HG02588 (cell line): ENCODE measurements at regions not wholly inside any gene's neighbourhood (a gene's known extent, or its start where the extent isn't known, plus 50 kb on each side); places are given as distances from the start of the nearest gene placed in this dataset.

Experiments
- ATAC-seq: cut with Tn5 transposase; IDR thresholded peaks from one replicate; pipeline ENCODE4 v1.9.1; 2021; ENCODE audit warnings: mild to moderate bottlenecking, moderate library complexity; ENCODE audit not compliant: unreplicated experiment

- ATAC-seq = no peak
Measured at GRCh38 chr6:100944644-100945043, 63.5 kb upstream of the ASCC3 start.

GRCh38 chr6:100946021-100946540 lies 65.0 kb upstream of the ASCC3 start:
- ATAC-seq = no peak

GRCh38 chr6:100946711-100947110 lies 65.6 kb upstream of the ASCC3 start:
- ATAC-seq = no peak

- ATAC-seq = no peak
Measured at GRCh38 chr6:100948381-100949133, 67.4 kb upstream of the ASCC3 start.

- no peak for ATAC-seq
Measured at GRCh38 chr6:100952006-100952405, 70.9 kb upstream of the ASCC3 start.

GRCh38 chr6:100959280-100959679 lies 78.2 kb upstream of the ASCC3 start:
- no peak for ATAC-seq

- no peak for ATAC-seq
Measured at GRCh38 chr6:100962466-100962865, 81.3 kb upstream of the ASCC3 start.

- ATAC-seq = no peak
Measured at GRCh38 chr6:100965067-100965466, 83.9 kb upstream of the ASCC3 start.

- no peak for ATAC-seq
Measured at GRCh38 chr6:100968949-100969348, 87.8 kb upstream of the ASCC3 start.

GRCh38 chr6:100979267-100979666 lies 98.1 kb upstream of the ASCC3 start:
- ATAC-seq = no peak

GRCh38 chr6:100980949-100981348 lies 99.8 kb upstream of the ASCC3 start:
- no peak for ATAC-seq

- no peak for ATAC-seq
Measured at GRCh38 chr6:100986921-100987320, 105.8 kb upstream of the ASCC3 start.

GRCh38 chr6:100987556-100987955 lies 106.4 kb upstream of the ASCC3 start:
- ATAC-seq = no peak

GRCh38 chr6:100988391-100988984 lies 107.4 kb upstream of the ASCC3 start:
- ATAC-seq = no peak

- ATAC-seq = no peak
Measured at GRCh38 chr6:100990070-100990469, 108.9 kb upstream of the ASCC3 start.

GRCh38 chr6:100996409-100996808 lies 115.3 kb upstream of the ASCC3 start:
- no peak for ATAC-seq

GRCh38 chr6:100998111-100998510 lies 117.0 kb upstream of the ASCC3 start:
- no peak for ATAC-seq

- no peak for ATAC-seq
Measured at GRCh38 chr6:100999034-100999597, 118.0 kb upstream of the ASCC3 start.

- no peak for ATAC-seq
Measured at GRCh38 chr6:101000341-101000740, 119.2 kb upstream of the ASCC3 start.

GRCh38 chr6:101001012-101001411 lies 119.9 kb upstream of the ASCC3 start:
- no peak for ATAC-seq

GRCh38 chr6:101001607-101002006 lies 120.5 kb upstream of the ASCC3 start:
- ATAC-seq = no peak

GRCh38 chr6:101003075-101003474 lies 121.9 kb upstream of the ASCC3 start:
- no peak for ATAC-seq
